Fibroblast of peridontal ligament (primary cell): ENCODE measurements at regions not wholly inside any gene's neighbourhood (a gene's known extent, or its start where the extent isn't known, plus 50 kb on each side); places are given as distances from the start of the nearest gene placed in this dataset.
"Not testable (repeated sequence)": the region's sequence is repeated elsewhere in the genome, so short reads cannot be mapped to it uniquely, and the experiment has no call there.

Experiments
- DNase-seq: peaks from one replicate; pipeline ENCODE4 v3.0.0-alpha.2; 2010; ENCODE audit errors: extremely low read depth

GRCh38 chr2:144126302-144126701 is 393.6 kb downstream of the ZEB2 start:
- no peak for DNase-seq

GRCh38 chr2:144125751-144126150 is 394.2 kb downstream of the ZEB2 start:
- DNase-seq: no peak

DNA sequence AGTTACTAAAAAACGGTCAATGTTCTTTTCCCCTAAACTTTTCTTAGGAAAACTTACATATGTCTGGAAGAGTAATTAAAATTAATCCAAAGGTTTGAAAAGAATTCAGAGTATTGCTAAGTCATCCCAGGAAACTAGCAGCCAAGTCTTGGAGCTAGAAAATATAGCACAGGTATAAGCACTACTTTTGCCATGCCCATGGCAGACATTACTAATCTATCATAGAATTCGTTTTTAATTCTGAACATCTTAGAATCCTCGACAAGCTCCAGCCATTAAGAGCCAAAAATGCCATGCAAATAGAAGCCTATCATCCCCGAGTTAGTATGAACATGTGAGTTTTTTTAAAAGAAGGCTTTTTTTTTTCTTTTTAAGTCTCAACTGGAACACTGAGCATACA is 395.0 kb downstream of the ZEB2 start:
- no peak for DNase-seq

DNA sequence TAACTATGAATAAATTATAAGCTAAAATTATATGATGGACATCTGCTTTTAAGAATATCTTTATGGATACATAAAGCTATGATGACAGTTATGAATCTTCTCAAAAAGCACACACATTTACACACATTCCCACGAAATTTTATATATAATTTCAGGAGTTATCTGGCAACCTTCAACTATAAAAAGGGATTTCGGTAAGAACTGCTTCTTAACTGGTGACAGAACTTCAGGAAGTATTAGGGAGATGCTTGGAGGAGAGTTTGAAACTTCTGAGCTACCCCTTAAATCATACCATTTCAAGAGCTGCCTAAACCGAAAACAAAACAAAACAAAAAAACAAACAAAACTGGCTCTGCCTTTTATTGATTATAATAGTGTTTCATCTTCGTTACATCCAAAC is 399.4 kb downstream of the ZEB2 start:
- no peak for DNase-seq

DNA sequence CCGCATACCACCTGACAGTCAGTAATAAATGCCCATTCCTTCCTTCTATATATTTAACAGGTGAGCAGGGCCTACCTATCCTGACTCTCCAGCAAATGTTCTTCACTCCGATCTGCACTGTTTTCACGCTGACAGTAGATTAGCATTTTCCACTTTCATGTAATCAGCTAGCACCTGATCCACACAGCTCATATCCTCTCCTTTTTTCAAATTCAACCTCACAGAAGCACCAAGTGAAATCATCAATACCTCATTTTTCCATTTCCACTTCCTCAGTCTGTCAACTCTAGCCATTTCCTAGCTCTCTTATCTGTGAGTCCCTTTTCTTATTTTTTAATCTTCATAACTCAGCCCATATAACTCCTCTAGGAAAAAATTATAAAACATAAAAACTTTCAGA is 402.8 kb downstream of the ZEB2 start:
- no peak for DNase-seq

DNA sequence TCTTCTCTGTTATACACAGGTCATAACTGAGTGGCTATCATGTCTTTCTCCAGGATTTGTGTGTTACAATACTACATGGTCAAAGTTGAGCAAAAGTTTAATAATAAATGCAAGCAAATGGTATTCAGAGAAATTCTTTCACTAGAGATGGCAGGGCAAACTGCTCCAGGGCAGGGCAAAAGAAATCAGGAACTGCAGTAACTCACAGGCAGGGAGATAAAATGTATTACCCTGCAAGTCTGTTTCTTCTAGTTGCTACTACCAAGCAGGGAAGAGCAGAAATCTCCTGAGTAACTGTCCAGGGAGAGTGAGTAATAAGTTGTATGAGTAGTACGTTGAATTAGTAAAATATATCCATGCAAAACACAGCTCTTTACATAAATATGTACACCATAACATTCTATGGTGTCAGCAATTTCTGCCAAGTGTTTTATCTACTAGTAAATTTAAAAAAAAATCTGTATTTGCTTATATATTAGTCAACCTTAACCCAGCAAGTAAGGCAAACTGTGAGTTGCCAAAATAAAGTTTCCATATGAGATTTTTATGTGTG is 404.1 kb downstream of the ZEB2 start:
- no peak for DNase-seq

GRCh38 chr2:144114760-144115159 is 405.2 kb downstream of the ZEB2 start:
- peak; percentile 45 for DNase-seq

DNA sequence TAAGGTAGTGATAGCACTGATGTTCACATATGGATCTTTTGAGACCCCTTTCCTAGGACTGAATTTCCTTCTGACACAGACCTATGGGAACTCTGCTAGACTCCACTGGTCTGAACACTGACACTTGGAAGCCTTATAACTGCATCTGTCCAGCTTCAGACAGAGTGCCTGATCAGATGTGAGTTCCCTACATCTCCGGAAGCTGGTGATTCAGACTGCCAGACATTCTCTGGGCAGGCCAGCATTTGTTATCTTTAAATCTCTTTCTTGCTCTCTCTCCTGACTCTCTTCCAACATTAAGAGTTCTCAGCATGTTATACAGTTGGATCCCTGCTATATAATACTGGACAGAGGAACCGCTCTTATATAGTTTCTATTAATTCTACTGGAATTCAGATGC is 408.5 kb downstream of the ZEB2 start:
- DNase-seq: peak; percentile 80

GRCh38 chr2:144106104-144106503 is 413.8 kb downstream of the ZEB2 start:
- DNase-seq: not testable (repeated sequence)

- DNase-seq: no peak
Observed at GRCh38 chr2:144102386-144102785, 417.5 kb downstream of the ZEB2 start.

DNA sequence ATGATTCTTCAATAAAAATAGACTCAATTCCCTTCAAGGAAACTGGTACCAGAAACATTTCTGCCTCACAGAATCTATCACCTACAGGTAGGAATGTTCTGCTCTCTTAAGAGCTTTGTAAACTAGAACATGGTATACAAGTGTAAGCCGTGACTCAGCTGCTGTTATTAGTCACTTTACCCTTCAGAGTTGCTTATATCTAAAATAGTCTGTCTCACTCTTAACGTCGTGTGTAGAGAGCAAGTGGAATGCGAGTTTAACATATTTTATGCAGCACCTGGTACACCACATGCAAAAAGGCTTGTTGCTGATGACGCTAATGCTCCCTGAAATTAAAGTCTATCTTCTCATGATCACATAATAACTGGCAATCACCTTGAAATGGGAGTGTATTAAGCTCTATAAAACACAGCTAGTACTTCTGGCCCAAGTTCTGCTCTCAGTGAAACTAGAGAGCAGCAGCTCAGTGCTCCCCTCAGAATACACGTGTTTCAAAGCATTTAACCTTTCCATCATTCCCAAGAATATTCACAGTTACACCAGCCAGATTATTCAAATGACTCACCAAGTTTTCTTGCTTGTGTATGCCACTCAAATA is 420.0 kb downstream of the ZEB2 start:
- peak; percentile 63 for DNase-seq

DNA sequence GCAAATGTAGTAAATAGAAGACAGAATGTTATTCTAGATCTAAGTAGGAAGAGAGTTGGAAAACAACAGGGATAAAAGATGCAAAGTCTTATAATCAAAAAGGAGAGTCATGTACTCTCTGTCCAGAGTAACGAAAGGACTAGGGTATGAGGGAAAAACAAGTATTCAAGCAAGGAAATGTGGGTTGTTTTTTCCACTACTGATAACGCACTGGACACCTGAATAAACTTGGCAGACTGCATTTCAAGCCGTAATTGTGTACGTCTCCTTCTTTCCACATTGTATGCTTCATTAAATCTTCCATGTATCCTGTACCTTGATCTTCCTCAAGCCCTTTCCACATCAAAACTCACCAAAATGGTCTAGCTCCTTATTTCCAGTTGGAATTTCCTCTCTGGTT is 420.6 kb downstream of the ZEB2 start:
- no peak for DNase-seq

GRCh38 chr2:144097440-144098225 is 422.3 kb downstream of the ZEB2 start:
- DNase-seq: no peak

DNA sequence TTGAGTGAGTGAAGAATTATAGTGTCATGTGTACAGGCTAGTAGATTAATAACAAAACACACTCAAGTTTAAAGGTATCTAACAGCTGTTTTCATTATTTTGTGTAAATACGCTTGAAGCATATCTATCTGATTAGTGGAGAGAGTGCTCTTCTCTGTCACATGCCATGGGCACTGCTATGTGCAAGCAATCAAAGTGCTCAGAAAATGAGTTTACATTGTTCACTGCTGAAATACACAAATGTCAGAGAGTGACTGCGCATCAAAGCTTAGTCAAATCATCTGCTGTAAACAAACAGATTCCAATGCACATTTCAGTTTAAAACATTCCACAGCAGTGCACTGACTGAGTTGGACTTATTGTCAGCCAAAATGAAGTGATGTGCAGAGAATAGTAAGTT is 423.4 kb downstream of the ZEB2 start:
- peak; percentile 63 for DNase-seq

DNA sequence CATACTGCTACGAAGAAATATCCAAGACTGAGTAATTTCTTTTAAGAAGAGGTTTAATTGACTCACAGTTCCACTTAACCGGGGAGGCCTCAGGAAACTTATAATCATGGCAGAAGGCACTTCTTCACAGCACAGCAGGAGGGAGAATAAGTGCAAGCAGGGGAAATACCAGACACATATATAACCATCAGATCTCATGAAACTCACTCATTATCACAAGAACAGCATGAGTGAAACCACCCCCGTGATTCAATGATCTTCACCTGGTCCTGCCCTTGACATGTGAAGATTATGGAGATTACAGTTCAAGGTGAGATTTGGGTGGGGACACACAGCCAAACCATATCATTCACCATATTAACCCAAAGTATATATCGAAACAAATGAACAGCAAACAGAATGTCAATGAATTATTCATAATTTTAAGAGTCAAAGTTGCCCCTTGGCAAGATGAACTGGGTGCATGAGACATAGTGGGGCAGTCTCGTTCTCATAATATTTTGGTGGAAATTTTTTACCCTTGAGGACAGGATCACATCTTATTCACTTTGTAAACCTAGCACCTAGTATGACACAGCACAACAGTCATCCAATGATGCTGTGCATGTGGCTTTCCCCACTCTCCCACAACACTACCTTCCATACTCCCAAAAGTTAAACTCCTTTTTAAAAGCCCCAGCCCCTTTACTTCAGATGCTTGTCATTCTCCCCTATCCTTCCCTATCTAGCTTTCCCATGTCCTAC is 425.3 kb downstream of the ZEB2 start:
- DNase-seq: no peak

- no peak for DNase-seq
Observed at GRCh38 chr2:144091622-144092021, 428.3 kb downstream of the ZEB2 start.

DNA sequence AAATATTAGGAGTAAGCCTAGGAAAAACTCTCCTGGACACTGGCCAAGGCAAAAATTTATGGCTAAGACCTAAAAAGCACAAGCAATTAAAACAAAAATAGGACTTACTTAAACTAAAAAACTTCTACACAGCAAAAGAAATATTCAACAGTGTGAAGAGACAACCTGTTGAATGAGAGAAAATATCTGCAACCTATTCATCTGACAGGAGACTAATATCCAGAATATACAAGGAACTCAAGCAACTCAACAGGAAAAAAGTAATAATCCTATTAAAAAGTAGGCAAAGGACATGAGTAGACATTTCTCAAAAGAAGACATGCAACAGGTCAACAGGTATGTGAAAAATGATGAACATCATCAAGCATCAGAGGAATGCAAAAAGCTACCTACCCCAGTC is 431.1 kb downstream of the ZEB2 start:
- no peak for DNase-seq

GRCh38 chr2:144086965-144087364 is 433.0 kb downstream of the ZEB2 start:
- peak; percentile 64 for DNase-seq

GRCh38 chr2:144085016-144085415 is 434.9 kb downstream of the ZEB2 start:
- DNase-seq: no peak

DNA sequence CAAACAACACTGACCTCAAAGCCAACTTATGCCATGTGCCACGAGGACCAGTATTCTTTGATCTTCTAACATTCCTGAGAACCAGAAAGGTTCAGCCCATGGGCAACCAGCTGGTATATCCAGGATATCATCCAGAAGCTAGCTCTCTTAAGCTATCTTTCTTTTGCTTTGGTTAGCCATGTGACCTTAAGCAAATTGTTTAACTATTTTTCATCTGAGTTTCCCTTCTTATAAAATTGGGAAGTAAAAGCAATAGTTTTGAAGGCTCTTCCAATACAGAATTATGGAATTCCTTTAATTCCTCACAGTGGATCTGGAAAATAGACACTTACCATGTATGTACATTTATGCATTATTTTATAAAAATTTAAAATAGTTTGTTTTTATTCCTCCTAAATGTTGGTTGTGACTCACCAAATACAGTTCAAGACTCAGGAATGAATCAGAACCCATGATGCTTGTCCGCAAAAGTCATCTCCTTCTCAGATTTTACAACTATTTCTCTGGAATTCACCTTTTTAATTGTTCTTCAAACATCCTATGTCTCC is 435.7 kb downstream of the ZEB2 start:
- DNase-seq: peak; percentile 83

- peak; percentile 65 for DNase-seq
Observed at GRCh38 chr2:144083211-144083610, 436.7 kb downstream of the ZEB2 start.

DNA sequence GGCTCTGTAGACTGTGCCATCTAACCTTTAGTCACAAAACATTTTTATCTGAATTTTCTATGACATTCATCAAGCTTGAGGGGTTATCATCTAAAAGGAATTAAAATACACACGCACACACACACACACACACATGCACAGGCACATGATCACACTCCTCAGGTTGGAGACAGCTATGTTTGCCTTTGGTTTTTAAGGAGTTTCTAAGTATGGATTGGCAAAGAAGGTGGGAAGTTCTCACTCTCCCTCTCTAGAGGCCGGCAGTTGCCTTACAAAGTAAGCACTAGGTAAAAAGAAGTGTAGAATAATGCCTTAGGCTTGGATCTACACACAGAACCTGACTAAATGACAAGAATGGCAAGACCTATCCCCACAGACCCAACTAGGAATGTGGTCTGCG is 437.1 kb downstream of the ZEB2 start:
- DNase-seq: no peak
